NOMO-1 treated with dmso at 0.1 percent for 144 hours (cell line): ENCODE measurements at regions not wholly inside any gene's neighbourhood (a gene's known extent, or its start where the extent isn't known, plus 50 kb on each side); places are given as distances from the start of the nearest gene placed in this dataset.
"Not testable (repeated sequence)": the region's sequence is repeated elsewhere in the genome, so short reads cannot be mapped to it uniquely, and the experiment has no call there.

Source experiments
- DNase-seq: peaks from one replicate; lab custom pipeline; 2025; ENCODE audit not compliant: unreplicated experiment; lab: John Stamatoyannopoulos, UW

- DNase-seq: no peak
Observed at GRCh38 chr13:54263868-54264267, 1235.3 kb downstream of the OLFM4 start.

GRCh38 chr13:54267253-54267668 lies 1238.6 kb downstream of the OLFM4 start:
- not testable (repeated sequence) for DNase-seq

- DNase-seq: not testable (repeated sequence)
Observed at GRCh38 chr13:54268013-54268695, 1239.5 kb downstream of the OLFM4 start.

GRCh38 chr13:54287062-54287764 lies 1258.6 kb downstream of the OLFM4 start:
- DNase-seq: no peak

DNA sequence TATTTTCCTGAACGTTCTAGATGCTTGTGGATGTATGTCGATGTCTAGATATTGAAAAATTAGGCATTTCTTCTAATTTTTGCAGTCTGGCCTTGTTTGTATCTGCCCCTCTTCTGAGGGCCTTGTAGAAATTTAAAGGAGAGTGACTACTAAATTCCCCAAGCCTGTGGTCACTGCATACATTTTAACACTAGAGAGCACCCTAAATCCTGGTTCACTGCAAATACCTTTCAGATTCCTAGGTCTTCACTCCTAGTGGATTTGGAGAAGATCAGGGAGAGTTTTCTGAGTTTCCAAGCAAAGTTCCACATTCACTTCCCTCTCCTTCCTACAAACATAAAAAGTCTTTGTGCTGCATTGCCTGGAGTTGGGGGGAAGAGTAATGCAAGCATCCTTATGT lies 1272.5 kb downstream of the OLFM4 start:
- no peak for DNase-seq

DNA sequence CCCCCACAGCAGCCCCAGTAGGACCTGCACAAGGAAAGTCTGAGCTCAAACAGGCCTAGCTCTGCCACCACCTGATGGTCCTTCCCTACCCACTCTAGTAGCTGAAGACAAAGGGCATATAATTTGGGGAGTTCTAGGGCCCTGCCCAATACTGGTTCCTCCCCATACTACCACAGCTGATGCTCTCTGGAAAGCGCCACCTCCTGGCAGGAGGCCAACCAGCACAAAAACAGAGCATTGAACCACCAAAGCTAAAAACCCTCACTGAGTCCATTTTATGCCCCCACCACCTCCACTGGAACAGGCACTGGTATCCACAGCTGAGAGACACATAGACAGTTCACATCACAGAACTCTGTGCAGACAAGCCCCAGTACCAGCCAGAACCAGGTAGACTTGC lies 1276.8 kb downstream of the OLFM4 start:
- DNase-seq: no peak

GRCh38 chr13:54312885-54313284 lies 1284.3 kb downstream of the OLFM4 start:
- no peak for DNase-seq

DNA sequence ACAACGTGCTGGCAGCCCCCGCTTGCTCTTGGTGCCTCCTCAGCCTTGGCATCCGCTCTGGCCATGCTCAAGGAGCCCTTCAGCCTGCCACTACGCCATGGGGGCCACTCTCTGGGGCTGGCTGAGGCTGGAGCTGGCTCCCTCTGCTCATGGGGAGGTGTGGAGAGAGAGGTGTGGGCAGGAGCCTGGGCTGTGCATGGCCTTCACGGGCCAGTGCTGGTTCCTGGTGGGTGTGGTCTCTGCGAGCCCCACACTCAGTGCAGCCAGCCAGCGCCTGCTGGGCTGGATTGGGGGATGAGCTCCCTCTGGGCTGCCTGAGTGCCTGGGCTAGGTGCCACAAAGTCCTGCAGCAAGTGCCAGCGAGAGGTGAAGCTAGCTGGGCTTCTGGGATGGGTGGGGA lies 1289.1 kb downstream of the OLFM4 start:
- DNase-seq: no peak

DNA sequence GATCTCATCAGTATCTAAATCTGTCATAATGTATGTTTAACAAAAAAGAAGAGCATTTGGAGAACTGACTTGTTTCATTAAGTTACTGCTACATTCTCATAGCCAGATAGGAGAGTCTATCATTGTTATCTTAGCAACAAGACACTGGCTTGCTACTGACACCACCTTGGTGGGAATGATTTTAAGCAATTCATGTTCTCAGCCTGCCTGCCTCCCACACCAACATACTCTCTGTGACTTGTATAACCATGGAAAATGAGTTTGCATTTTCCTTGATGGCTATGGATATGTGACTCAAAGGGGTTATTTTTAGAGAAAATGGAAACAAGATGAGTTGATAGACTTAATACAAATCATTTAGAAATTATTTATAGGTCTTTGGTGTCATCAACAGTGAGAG lies 1308.9 kb downstream of the OLFM4 start:
- no peak for DNase-seq

DNA sequence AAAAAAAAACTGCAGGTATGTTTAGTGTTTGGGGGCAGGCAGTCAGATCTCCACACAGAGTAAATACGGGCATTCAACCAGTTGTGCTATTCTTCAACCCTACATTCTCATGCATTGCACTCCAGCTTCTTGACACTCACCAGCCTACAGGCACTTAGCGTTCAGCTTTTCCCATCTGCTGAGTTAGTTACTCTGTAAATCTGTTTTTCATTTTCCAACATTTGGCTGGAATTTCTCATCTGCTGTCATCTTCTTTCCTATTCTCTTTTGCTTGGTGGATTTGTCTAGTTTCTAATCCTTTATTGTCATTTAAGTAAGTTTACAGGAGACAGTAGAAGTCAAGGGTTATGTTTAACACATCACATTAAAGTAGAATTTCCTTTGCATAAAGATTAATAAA lies 1318.9 kb downstream of the OLFM4 start:
- no peak for DNase-seq

DNA sequence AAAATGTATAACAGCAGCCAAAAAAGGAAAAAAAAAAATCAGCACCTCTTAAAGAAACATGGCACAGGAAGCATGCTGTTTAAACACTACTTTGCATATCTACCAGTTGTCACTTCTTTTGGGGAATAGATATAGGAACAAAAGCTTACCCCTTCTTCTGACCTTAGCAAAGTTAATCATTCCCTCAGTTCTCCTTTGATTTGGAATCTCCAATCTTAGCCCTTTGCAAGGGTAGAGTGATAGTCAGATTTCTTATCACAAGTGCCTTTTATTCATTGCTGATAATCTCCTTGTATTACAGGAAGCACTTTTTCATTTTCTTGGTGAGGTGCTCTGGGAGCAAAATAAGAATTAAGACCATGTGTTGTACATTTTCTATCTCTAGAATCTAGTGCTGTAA lies 1327.6 kb downstream of the OLFM4 start:
- no peak for DNase-seq

- no peak for DNase-seq
Observed at GRCh38 chr13:54356849-54357248, 1328.2 kb downstream of the OLFM4 start.

DNA sequence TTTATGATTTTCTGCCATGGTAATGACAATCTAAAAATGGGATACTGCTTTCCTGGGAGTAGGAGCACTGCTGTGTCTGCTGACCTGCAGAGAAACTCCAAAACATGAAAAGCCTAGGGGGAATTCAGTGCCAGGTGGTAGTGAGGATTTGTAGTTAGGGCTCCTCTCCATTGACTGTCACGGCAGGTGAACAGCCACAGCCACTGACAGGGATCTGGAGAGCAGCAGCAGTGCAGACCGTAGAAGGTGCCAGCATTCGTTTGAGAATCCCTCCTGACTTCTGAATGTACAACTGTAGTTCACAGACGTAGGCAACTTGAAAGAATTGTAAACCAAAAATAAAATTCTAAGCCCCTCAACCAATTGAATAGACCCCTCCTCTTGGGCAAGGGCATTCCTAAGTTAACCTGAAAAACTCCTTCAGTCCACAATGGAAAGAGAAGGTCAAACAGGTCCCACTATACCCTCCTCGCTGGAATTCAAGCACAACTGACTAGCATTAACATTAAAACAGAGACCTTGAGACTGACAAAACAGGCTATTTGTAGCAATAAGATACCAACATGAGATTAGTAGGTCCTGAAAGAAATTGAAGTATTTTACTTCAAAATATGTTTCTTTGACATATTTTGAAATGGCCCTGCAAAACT lies 1328.8 kb downstream of the OLFM4 start:
- DNase-seq: no peak

DNA sequence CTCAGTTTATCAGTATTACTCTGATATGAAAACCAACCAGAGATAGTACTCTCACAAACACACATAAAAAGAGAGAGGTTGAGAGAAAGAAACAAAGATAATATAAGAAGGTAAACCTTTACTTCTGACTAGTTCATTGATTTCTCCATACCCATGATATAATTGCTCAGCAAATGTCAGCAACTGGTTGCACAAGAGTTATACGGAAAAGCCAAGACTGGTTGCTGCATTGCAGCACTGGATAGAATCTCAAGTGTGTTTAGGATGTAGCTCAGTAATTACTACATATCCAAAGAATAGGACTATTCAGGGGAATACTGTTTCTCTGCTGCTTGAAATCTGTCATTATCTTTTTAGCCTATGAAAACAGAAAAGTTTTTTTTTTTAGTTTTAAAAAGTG lies 1332.8 kb downstream of the OLFM4 start:
- DNase-seq: no peak

DNA sequence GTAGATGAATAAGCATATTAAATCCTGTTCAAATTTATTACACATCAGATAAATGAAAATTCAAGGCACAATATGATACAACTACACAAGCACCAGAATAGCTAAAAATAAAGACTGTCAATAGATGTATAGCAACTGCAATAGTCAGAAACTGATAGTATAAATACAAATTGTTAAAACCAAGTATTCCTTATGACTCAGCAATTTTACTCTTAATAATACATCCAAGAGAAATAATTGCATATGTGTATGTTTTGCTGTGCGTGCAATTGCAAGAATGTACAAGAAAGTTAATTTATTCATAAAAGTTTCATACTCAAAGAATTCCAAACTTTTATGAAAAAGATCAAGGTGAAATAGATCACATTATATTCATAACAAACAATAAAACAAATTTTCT lies 1338.1 kb downstream of the OLFM4 start:
- DNase-seq: no peak

- no peak for DNase-seq
Observed at GRCh38 chr13:54367639-54368271, 1339.1 kb downstream of the OLFM4 start.

DNA sequence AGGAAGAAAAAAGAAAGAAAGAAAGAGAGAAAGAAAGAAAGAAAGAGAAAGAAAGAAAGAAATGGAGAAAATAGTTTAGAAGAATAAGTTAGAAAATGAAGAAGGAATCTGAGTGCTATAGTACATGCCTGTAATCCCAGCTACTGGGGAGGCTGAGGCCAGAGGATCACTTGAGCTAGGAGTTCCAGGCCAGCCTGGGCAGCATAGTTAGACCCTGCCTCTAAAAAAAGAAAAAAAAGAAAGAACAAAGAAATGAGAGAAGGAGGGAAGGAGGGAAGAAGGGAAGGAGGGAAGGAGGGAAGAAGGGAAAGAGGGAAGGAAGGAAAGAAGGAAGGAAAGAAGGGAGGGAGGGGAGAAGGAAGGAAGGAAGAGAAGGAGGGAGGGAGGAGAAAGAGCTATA lies 1339.8 kb downstream of the OLFM4 start:
- no peak for DNase-seq

DNA sequence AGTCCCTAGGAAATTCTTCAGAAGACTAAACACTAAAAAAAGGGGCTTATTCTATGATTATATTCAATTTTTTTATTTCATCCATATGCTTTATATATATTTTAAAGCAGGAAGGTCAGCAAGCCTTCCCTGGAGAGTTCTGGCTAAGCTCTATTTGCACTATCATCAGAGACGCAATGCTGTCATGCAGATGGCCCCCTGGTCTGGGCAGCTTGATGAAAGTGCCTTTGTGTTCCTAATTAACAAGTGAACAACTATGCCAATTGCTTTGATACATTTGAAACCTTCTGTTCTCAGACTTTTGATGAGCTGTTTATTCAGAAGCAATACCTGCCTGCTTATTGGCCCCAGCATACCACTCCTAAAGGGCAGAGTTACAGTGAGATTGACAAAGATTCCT lies 1344.6 kb downstream of the OLFM4 start:
- no peak for DNase-seq

GRCh38 chr13:54379461-54379860 lies 1350.8 kb downstream of the OLFM4 start:
- DNase-seq: no peak

- no peak for DNase-seq
Observed at GRCh38 chr13:54383604-54384003, 1355.0 kb downstream of the OLFM4 start.

- DNase-seq: no peak
Observed at GRCh38 chr13:54387625-54388024, 1359.0 kb downstream of the OLFM4 start.

- DNase-seq: no peak
Observed at GRCh38 chr13:54390841-54391240, 1362.2 kb downstream of the OLFM4 start.
